ENCODE measurements at regions not wholly inside any gene's neighbourhood (a gene's known extent, or its start where the extent isn't known, plus 50 kb on each side); places are given as distances from the start of the nearest gene placed in this dataset.

DNA sequence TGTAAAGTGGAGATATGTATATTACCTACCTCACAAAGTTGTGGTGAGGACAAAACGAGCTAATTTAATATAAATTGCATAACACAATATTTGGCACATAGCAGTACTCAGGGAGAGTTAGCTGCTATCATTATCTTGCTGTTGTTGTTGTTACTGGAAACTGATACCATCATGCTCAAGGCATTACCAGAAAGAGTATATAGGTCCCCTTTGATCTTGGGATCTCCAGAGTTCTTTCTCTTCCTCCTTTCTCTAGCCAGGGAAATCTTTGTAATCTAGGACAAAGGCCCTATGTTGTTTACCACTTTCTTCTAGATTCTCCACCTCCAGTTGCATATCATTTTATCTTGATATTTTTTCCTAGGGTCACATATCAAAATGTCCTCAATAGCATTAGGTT lies 114.8 kb upstream of the RASA1 start:
- no peak for DNase-seq (ENCODE audit: low spot score in 2 of 2)
- Histone ChIP-seq H3K4me1 (no peaks in the 10 kb centered on the region), H3K27me3 (ENCODE audit: low read depth) (no peaks in the 10 kb centered on the region), H3K9me3 (no peaks in the 10 kb centered on the region), H3K4me3 (no peak overlapping the region), H3K36me3 (replicated peaks) (no peaks in the 10 kb centered on the region)
- in situ Hi-C loops (cut with MboI; ENCODE audit: low sequenced_read_pairs): no loop called here

DNA sequence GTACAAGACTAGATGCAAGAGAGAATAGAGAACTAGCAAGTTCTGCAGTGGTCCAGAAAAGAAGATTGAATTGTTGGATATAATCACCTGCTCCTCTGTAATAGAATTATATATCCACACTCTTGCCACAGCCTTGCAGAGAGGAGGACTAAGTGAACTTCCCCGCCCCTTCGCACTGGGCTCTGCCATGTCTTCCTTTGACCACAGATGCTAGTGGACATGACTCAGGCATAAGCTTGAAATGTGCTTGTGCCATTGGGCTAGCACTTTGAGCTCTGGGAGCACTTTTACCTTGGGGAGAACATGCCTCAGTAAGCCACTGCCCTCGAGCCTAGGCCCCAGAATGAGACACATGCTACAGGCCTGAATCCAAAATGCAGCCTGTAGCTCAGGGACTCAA lies 113.5 kb upstream of the RASA1 start:
- no peaks in the 10 kb centered on the region for H3K9me3 ChIP-seq
- no peaks in the 10 kb centered on the region for H3K36me3 ChIP-seq (replicated peaks)
- no peaks in the 10 kb centered on the region for H3K4me1 ChIP-seq
- DNase-seq (ENCODE audit: low spot score in 2 of 2): no peak
- H3K27me3 ChIP-seq (ENCODE audit: low read depth): no peaks in the 10 kb centered on the region
- in situ Hi-C loops (cut with MboI; ENCODE audit: low sequenced_read_pairs): no loop called here
- H3K4me3 ChIP-seq: no peak overlapping the region

DNA sequence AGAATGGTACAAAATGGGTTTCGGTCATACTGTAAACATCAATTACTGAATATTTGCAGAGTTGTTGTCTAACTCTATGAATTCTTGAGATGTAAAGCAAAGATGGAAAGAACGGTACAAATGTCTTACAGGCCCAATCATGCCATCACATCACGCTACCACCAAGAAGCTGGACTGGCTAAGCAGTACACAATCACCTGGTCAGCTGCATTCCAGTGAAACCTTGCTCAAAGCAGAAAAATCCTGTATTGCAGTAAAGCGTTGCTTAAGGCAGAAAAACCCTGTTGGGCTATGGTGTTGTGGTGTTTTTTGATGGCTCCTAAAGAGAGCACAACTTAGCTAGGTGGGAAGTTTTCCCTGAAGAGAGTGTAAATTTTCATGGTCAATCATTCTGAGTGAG lies 112.6 kb upstream of the RASA1 start:
- Histone ChIP-seq H3K36me3 (replicated peaks) (no peaks in the 10 kb centered on the region), H3K27me3 (ENCODE audit: low read depth) (no peaks in the 10 kb centered on the region), H3K9me3 (no peaks in the 10 kb centered on the region), H3K4me1 (no peaks in the 10 kb centered on the region), H3K4me3 (no peak overlapping the region)
- no peak for DNase-seq (ENCODE audit: low spot score in 2 of 2)
- in situ Hi-C loops (cut with MboI; ENCODE audit: low sequenced_read_pairs): no loop called here

DNA sequence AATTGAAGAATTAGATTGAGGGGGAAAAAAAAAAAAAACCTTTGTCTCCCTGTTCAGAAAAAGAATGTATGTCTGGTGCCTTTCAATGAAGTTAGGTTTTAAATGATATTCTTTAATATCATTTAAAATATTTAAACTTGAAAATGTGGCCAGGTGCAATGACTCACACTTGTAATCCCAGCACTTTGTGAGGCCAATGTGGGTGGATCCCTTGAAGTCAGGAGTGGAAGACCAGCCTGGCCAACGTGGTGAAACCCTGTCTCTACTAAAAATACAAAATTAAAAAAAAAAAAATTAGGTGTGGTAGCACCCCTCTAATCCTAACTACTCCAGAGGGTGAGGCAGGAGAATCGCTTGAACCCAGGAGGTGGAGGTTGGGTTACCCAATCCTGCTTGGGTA lies 111.1 kb upstream of the RASA1 start:
- H3K36me3 ChIP-seq (replicated peaks): no peaks in the 10 kb centered on the region
- H3K9me3 ChIP-seq: no peaks in the 10 kb centered on the region
- H3K4me1 ChIP-seq: no peaks in the 10 kb centered on the region
- DNase-seq (ENCODE audit: low spot score in 2 of 2): no peak
- no peaks in the 10 kb centered on the region for H3K27me3 ChIP-seq (ENCODE audit: low read depth)
- no peak overlapping the region for H3K4me3 ChIP-seq
- in situ Hi-C loops (cut with MboI; ENCODE audit: low sequenced_read_pairs): no loop called here

DNA sequence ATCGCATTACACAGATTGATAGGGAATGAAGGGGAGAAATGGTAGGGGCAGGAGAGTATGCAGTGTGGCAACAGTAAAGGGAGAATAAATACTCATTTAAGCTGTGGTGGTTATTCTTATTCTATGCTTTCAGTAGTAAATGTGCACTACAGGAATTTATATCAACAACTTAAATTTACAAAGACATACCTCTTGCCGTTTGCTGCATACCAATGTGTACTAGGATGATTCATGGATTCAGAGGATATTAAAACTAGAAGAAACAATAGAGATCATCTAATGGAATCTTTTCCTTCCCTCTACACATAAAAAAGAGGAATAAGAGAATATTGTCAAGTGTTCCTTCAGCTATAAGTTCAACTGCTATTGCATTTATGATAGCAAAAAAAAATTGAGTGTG lies 103.3 kb upstream of the RASA1 start:
- no peaks in the 10 kb centered on the region for H3K9me3 ChIP-seq
- H3K4me3 ChIP-seq: no peak overlapping the region
- in situ Hi-C loops (cut with MboI; ENCODE audit: low sequenced_read_pairs): no loop called here
- no peaks in the 10 kb centered on the region for H3K4me1 ChIP-seq
- no peaks in the 10 kb centered on the region for H3K36me3 ChIP-seq (replicated peaks)
- DNase-seq (ENCODE audit: low spot score in 2 of 2): no peak
- H3K27me3 ChIP-seq (ENCODE audit: low read depth): peaks cover 4% of the 10 kb centered on the region

DNA sequence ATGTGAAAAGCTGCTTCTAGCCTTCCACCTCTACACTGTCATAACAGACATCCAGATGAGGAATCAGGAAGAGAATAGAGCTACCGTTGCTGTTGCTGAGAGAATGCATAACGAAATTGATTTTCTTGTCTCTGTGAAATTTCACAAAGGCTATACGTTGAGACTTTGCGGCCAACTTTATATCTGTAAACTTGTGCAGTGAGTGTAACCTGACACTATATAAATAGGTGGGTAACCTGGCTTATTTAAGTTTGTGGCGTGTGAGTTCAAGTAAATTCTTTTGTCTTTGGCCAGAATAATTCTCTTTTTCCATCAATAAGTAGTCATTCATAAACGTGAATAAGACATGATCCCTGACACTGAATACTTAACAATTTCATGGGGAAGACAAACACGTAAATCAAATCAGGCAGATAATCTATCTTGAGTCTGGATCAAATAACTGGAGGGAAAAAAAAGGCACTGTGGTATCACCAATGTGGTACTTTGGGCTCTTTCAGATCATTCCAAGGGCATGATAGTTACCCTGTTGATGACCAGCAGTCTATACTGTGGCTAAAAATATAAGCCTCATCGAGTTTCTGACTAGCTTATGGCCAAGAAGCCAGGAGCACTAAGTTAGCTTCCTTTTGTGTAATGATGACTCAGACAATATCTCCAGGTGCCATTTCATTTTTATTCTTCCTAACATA lies 98.2 kb upstream of the RASA1 start:
- in situ Hi-C loops (cut with MboI; ENCODE audit: low sequenced_read_pairs): no loop called here
- H3K9me3 ChIP-seq: no peaks in the 10 kb centered on the region
- H3K27me3 ChIP-seq (ENCODE audit: low read depth): peaks cover 6% of the 10 kb centered on the region
- no peak overlapping the region for H3K4me3 ChIP-seq
- H3K4me1 ChIP-seq: no peaks in the 10 kb centered on the region
- DNase-seq (ENCODE audit: low spot score in 2 of 2): no peak
- H3K36me3 ChIP-seq (replicated peaks): no peaks in the 10 kb centered on the region

DNA sequence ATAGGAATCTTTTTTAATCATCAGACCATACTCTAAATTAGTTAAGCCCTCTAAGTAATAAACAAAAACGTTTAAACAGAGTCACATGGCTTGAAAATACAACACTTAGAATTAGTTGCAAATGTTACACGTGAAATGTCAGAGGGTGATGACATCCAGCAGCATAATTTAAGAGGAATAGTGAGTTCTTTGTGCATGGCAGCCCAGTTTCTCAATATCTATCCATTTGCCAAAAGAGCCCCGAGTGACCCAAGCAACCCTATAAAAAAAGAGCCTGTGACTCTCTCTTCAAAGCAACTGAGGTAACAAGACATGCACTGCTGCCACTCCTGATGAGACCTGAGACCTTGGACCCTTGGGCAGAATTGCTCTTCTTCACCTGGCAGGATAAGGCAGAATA lies 96.9 kb upstream of the RASA1 start:
- Histone ChIP-seq H3K9me3 (no peaks in the 10 kb centered on the region), H3K4me3 (no peak overlapping the region), H3K4me1 (no peaks in the 10 kb centered on the region), H3K36me3 (replicated peaks) (no peaks in the 10 kb centered on the region), H3K27me3 (ENCODE audit: low read depth) (peaks cover 6% of the 10 kb centered on the region)
- DNase-seq (ENCODE audit: low spot score in 2 of 2): no peak
- in situ Hi-C loops (cut with MboI; ENCODE audit: low sequenced_read_pairs): no loop called here

DNA sequence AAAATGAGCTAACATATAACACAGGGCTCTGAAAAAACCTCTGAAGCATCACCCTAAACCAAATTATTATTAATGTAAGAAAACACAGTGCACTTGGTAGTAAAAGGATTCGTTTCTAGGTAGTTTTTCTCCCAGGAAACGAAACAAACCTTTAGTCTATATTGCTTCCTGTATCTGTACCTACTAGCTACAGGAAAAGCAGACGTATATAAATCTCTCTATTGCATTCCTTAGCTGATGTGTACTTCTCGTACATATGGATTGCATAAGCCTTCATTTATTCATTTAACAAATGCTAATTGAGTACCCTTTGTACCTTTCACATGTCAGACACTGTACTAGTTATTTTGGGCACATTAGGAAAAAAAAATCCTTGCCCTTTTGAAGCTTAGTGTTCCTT lies 85.0 kb upstream of the RASA1 start:
- no peak overlapping the region for H3K4me3 ChIP-seq
- H3K9me3 ChIP-seq: no peaks in the 10 kb centered on the region
- in situ Hi-C loops (cut with MboI; ENCODE audit: low sequenced_read_pairs): no loop called here
- H3K4me1 ChIP-seq: no peaks in the 10 kb centered on the region
- peaks cover 3% of the 10 kb centered on the region; the same call in 1 of the 2 replicates for H3K27me3 ChIP-seq (ENCODE audit: low read depth)
- DNase-seq (ENCODE audit: low spot score in 2 of 2): peak in 1 of 2 experiments; percentile 5
- H3K36me3 ChIP-seq (replicated peaks): no peaks in the 10 kb centered on the region

DNA sequence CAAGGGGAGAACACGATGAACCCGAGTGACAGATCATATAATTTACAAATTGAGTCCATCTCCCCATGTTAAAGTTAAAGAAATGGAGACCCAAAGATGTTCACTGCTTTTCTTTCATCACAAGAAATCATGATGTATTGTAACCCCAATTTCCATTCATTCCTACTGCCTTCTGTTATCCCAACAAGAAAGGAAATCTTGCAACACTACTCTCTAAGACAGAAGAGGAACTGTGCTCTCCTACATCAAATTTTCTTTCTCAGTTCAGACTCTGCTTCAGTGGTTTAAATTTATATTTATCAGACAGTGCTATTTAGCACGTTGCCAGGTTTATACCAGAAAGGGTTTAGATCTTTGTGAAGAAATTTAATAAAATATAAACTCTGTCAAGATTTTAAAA lies 83.8 kb upstream of the RASA1 start:
- no peak for DNase-seq (ENCODE audit: low spot score in 2 of 2)
- Histone ChIP-seq H3K36me3 (replicated peaks) (no peaks in the 10 kb centered on the region), H3K27me3 (ENCODE audit: low read depth) (peaks cover 3% of the 10 kb centered on the region; the same call in 1 of the 2 replicates), H3K4me1 (no peaks in the 10 kb centered on the region), H3K9me3 (no peaks in the 10 kb centered on the region), H3K4me3 (no peak overlapping the region)
- in situ Hi-C loops (cut with MboI; ENCODE audit: low sequenced_read_pairs): no loop called here

DNA sequence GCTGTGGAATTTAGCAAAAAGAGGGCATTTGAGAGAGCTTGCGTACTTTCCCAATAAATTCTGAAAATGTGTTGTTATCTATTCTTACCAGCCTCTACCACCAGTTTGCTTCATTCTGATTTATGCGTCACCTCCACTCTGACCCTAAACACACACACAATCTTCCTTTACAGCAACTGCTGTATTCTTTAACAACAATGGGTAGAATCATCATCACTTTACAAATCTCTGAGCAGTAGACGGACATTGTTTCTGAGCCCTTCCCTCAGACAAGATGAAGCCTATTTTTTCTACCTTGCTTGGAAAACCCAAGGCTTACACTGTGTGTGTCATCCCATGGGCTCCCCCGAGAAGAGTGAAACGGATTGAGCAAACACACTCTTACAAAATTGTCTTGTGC lies 83.1 kb upstream of the RASA1 start:
- in situ Hi-C loops (cut with MboI; ENCODE audit: low sequenced_read_pairs): no loop called here
- Histone ChIP-seq H3K4me1 (no peaks in the 10 kb centered on the region), H3K4me3 (no peak overlapping the region), H3K9me3 (no peaks in the 10 kb centered on the region), H3K27me3 (ENCODE audit: low read depth) (peaks cover 3% of the 10 kb centered on the region; the same call in 1 of the 2 replicates), H3K36me3 (replicated peaks) (no peaks in the 10 kb centered on the region)
- DNase-seq (ENCODE audit: low spot score in 2 of 2): no peak

DNA sequence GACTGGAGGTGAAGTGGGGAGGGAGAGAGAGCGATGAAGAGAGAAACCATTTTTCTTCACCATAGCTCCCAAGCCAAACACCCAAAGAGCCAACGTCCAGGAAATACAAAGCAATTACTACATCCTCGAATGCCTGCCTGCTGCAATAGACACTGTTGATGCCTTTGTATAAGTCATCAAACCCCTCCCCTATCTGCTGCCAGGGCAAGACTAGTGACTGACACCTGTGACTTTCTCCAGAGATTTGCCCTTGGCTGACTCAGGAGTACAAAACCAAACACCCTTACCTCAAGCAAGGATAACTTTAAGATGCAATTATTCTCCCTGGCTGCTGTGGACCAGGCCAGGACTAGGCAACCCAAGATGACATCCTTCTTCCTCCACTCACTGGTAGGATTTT lies 81.8 kb upstream of the RASA1 start:
- DNase-seq (ENCODE audit: low spot score in 2 of 2): no peak
- Histone ChIP-seq H3K36me3 (replicated peaks) (no peaks in the 10 kb centered on the region), H3K4me1 (no peaks in the 10 kb centered on the region), H3K9me3 (no peaks in the 10 kb centered on the region), H3K4me3 (no peak overlapping the region), H3K27me3 (ENCODE audit: low read depth) (peaks cover 3% of the 10 kb centered on the region; the same call in 1 of the 2 replicates)
- in situ Hi-C loops (cut with MboI; ENCODE audit: low sequenced_read_pairs): no loop called here

DNA sequence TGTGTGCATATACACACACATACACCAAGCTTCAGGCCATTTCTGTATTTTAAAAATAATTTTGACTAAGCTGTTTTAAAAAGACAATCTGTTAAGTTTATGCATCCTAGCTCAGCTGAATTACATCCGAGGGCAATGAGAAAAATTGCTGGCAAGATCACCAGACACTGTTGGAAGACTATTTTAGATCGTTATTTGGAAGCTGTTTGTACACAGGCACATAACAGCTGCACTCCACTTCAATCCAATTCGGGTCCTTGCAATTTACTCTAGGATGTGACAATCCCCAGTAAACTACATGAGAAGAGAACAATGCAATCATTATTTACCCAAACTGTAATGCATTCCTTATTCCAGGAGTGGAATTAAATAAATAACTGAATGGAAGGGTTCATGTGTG lies 79.3 kb upstream of the RASA1 start:
- no peaks in the 10 kb centered on the region for H3K36me3 ChIP-seq (replicated peaks)
- H3K9me3 ChIP-seq: no peaks in the 10 kb centered on the region
- in situ Hi-C loops (cut with MboI; ENCODE audit: low sequenced_read_pairs): no loop called here
- peaks cover 1% of the 10 kb centered on the region; the same call in 1 of the 2 replicates for H3K27me3 ChIP-seq (ENCODE audit: low read depth)
- no peak for DNase-seq (ENCODE audit: low spot score in 2 of 2)
- no peaks in the 10 kb centered on the region for H3K4me1 ChIP-seq
- H3K4me3 ChIP-seq: no peak overlapping the region

DNA sequence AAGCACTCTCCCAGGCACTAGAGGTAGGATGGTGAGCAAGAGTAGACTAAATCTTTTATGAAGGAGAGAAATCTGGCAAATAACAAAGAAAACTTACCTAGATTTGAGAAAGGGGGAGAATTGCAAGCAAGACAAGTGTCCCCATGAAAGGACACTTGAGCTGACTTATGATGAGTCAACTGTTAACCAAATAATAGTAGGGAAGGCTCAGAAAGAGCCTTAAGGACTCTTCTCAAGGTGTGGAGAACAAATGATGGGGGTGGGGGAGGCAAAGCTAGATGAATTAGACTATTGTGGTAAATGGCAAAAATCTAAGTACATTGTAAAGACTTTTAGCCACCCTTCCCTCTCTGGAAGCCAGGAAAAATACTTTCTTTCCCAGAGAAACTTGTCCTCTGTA lies 77.6 kb upstream of the RASA1 start:
- in situ Hi-C loops (cut with MboI; ENCODE audit: low sequenced_read_pairs): no loop called here
- Histone ChIP-seq H3K4me3 (no peak overlapping the region), H3K9me3 (no peaks in the 10 kb centered on the region), H3K27me3 (ENCODE audit: low read depth) (no peaks in the 10 kb centered on the region), H3K36me3 (replicated peaks) (no peaks in the 10 kb centered on the region), H3K4me1 (no peaks in the 10 kb centered on the region)
- DNase-seq (ENCODE audit: low spot score in 2 of 2): no peak

DNA sequence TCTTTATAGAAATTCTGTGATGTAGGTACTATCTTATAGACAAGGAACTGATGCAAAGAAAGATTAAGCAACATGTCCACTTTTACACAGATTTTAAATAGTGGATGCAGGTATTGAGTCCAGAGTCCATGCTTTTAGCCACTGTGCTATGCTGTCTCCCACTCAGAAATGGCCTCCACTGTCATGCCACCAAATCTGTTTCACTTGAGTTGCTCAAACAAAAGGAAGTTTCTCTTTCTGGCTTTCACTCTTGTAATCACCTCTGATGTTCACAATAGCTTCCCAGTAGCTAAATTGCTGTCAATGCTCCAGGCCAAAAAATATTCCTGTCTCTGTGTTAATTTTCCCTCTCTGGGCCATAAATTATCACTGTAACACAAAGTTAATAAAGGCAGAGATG lies 77.0 kb upstream of the RASA1 start:
- Histone ChIP-seq H3K4me1 (no peaks in the 10 kb centered on the region), H3K36me3 (replicated peaks) (no peaks in the 10 kb centered on the region), H3K4me3 (no peak overlapping the region), H3K27me3 (ENCODE audit: low read depth) (no peaks in the 10 kb centered on the region), H3K9me3 (no peaks in the 10 kb centered on the region)
- in situ Hi-C loops (cut with MboI; ENCODE audit: low sequenced_read_pairs): no loop called here
- no peak for DNase-seq (ENCODE audit: low spot score in 2 of 2)

DNA sequence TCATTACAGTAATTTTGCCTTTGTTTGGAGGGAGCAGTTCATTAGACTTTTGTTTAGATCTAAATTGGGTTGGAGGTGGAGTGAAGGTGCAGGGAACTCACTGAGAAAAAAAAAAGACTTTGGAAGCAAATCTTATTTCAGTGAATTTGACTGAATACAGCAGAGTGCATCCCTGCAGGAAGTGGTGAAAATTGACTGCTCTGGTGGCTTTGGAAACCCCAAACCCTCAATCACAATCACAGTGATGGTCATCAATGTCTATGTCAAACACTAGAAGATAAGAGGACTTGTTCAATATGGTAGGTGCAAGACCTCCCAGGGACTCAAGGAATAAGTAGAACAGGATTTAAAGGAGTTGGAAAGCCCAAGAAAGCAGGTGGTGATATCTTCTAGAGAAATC lies 76.0 kb upstream of the RASA1 start:
- no peak for DNase-seq (ENCODE audit: low spot score in 2 of 2)
- Histone ChIP-seq H3K4me3 (no peak overlapping the region), H3K27me3 (ENCODE audit: low read depth) (no peaks in the 10 kb centered on the region), H3K4me1 (no peaks in the 10 kb centered on the region), H3K36me3 (replicated peaks) (no peaks in the 10 kb centered on the region), H3K9me3 (no peaks in the 10 kb centered on the region)
- in situ Hi-C loops (cut with MboI; ENCODE audit: low sequenced_read_pairs): no loop called here

All from HAP-1 (cell line).